KG1 (cell line): ENCODE measurements at regions not wholly inside any gene's neighbourhood (a gene's known extent, or its start where the extent isn't known, plus 50 kb on each side); places are given as distances from the start of the nearest gene placed in this dataset.

Source experiments
- DNase-seq: peaks from one replicate; lab custom pipeline; 2025; lab: John Stamatoyannopoulos, UW

DNA sequence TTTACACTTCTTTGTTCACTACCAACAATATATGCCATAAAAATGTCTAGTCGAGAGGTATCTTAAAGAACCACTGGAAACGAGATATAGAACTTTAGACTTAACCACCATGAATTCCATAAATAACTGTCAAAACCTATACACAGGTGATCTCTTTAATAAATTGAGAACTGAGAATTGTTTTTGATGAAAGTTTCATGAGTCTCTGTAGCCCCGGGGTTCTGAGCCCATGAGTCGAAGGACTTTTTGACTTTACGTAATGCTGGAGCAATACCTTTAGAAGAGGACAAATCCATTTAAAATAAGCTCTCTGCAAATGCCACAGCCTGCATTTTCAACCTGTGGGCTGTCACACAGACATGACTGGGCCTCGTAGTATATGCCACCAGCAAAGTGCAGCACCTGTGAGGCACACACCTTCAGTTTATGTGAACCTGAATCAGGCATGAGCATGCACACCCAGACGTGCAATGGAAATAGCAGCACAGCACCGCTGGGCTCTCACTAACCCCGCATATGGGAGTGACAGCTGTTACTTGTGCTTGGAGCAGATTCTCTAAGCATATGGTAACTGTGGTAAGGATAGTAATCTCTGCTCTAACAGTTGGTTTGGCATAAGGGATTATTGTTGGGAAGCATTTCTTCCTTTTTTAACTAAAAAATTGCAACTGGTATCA lies 383.2 kb downstream of the SOCS6 start:
- no peak for DNase-seq

DNA sequence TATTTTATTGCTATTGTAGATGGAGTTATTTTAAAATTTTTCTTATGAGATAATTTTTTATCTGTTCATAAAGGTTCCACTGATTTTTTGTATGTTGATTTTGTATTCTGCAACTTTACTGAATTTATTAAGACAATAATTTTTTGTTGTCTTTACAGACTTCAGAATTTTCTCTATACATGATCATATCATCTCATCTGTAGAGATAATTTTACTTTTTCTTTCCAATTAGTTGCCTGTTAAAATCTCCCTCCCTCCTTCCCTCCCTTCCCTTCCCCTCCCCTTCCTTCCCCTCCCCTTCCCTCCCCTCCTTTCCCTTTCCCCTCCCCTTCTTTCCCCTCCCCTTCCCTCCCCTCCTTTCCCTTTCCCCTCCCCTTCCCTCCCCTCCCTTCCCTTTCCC lies 378.1 kb downstream of the SOCS6 start:
- no peak for DNase-seq

GRCh38 chr18:70663141-70663540 lies 374.3 kb downstream of the SOCS6 start:
- DNase-seq: no peak

GRCh38 chr18:70662588-70662987 lies 373.7 kb downstream of the SOCS6 start:
- DNase-seq: no peak

GRCh38 chr18:70659036-70659925 lies 370.4 kb downstream of the SOCS6 start:
- no peak for DNase-seq

DNA sequence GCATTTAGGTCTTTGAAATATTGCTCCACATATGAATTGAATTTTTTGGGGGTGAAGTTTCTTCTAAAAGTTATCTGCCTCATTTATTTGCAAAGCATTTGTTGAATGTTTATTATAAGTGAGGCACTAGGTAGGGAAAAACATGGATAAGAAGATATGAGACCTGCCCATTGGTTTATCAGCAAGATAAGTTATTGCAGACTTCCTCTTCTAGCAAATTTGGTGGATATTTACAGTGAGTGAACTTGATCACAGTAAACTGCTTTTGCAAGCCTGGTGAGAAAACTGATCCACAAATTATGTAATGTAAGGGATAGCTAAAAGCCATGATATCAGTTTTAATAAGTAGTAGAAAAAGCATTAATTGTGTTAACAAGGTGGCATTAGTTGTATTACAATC lies 364.8 kb downstream of the SOCS6 start:
- DNase-seq: no peak

DNA sequence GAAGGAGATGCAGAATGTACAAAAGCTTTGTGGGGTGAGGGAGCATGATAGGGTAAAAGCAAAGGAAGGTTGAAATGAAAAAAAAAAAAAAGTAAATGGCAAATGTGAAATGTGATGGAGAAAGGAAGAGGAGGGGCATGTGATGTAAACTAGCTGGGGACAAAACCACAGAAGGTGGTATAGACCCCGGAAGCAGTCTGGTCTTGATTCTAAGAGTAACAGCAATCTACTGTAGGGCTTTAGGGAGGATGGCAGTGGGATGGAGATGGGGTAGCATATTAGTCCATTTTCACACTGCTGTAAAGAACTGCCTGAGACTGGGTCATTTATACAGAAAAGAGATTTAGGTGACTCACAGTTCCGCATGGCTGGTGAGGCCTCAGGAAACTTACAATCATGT lies 362.0 kb downstream of the SOCS6 start:
- DNase-seq: no peak

GRCh38 chr18:70649683-70650082 lies 360.8 kb downstream of the SOCS6 start:
- DNase-seq: no peak

DNA sequence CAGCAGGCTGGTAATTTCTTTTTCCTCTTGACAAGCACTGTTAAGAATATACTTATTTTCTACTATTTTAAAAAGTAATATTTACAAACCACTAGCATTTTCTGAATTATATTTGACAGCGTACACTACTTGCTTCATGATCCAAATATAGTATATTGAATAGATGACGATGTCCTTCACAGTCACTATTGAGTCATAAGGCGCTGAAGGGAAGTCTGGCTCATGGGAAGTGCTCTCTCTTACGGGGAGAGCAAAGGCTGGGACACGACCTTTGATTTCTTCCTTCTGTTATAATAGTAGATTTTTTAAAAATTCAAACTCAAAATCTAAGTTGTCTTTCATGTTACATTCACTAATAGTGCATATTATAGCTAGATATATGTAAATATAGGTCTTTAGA lies 357.1 kb downstream of the SOCS6 start:
- DNase-seq: no peak

- no peak for DNase-seq
Observed at GRCh38 chr18:70643812-70644211, 355.0 kb downstream of the SOCS6 start.

- DNase-seq: no peak
Observed at GRCh38 chr18:70641156-70641775, 352.4 kb downstream of the SOCS6 start.

- no peak for DNase-seq
Observed at GRCh38 chr18:70640336-70640887, 351.6 kb downstream of the SOCS6 start.

DNA sequence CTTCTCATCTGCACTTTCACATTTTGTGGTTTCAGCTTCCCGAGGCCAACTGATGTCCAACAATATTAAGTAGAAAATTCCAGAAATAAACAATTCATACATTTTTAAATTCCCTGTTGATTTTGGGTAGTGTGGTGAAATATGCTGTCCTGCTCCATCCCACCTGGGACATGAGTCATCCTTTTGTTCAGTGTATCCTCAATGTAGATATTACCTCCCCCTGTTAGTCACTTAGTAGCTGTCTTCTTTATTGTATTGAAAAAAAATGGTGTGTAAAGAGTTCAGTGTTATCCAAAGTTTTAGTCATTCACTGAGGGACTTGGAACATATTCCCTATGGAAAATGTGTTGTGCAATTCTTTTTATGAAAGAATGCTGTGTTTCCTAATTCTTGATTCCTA lies 348.1 kb downstream of the SOCS6 start:
- no peak for DNase-seq

- no peak for DNase-seq
Observed at GRCh38 chr18:70634576-70635147, 345.8 kb downstream of the SOCS6 start.

DNA sequence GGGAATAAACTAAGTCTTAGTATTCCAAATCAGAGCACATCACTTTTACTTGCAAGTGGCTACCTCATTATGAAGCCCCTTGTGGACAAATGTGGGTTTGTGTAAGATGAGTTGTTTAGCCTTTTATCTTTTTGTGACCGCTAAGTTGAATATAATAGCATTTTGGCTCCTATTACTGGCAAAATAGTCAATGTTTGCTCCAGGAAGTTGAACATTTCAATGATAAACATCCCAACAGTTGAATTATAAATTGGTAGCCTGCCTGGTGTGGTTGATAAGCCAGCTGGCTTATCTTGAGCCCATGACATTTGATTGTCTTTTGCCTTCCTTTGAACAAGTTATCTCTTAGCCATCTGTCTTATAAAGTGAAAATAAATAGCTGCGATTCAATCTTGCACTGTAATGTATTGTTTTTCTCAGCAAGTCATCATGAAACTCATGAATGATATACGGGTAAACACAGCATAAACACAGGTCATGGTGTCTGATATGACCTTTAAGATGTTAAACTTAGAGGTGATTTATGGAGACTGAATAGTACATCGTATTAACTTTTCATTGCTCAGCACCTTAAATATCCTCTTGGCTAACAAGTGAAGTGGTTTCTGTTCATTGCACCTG lies 338.4 kb downstream of the SOCS6 start:
- no peak for DNase-seq

GRCh38 chr18:70622622-70623419 lies 334.0 kb downstream of the SOCS6 start:
- no peak for DNase-seq

DNA sequence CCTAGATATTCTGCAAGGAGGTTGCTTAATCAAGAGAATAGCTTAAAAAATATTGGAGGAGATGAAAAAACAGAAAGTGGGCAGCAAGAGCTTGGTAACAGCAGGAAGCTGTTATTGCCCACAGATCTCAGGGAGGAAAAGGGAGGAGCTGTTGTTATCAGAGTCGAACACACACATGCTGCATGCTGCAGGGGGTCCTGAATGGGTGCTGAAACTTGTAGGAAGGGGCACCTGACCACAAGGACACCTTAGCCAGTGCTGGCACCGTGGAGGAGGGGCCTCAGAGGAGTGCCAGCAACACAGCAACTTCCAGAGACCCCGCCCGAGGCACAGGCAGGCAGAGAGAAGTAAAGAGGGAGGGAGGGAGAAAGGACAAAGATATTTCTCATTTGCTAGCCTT lies 332.9 kb downstream of the SOCS6 start:
- DNase-seq: peak; percentile 60

DNA sequence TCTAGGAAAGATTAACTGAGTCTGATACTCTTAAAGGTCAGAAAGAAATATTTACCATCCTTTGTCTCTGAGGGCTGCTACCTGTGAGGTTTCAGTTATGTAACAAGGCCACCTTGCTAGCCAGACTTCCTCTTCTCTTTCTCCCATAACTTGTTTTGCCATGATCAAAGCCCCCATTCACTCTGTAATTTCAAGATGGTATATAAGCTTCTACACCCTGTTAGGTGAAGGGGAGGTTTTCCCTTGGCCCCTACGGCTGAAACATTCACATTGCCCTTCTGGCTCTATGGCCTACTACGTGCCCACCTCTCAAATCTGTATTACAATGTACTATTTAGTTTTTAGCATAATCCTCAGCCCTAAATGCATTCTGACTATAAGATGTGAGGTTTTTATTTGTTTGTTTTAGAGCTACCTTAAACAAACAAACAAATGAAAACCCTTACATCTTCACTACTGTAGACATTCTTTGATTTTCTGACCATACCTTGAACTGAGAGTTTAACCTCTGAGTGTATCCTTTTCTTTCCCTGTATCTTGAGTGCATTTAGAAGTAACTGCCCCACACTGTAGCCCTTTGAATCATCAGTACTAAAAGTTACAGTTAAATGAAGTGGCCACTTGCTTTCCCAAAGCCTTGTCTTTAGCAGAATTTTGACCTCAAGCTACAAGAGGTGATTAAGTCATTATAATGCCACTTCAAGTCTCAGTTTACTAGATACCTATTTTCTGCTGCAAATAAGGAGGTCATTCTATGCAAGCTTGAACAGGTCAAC lies 332.2 kb downstream of the SOCS6 start:
- peak; percentile 40 for DNase-seq

- no peak for DNase-seq
Observed at GRCh38 chr18:70617020-70617763, 328.3 kb downstream of the SOCS6 start.
